ENCODE measurements at regions not wholly inside any gene's neighbourhood (a gene's known extent, or its start where the extent isn't known, plus 50 kb on each side); places are given as distances from the start of the nearest gene placed in this dataset.

GRCh38 chr13:61664801-61665705, 249.4 kb upstream of the PCDH20 start:
- Mint-ChIP-seq H3K27me3 (no peaks in the 10 kb centered on the region), H3K36me3 (ENCODE audit: low read depth) (no peaks in the 10 kb centered on the region), H3K9me3 (peaks cover 14% of the 10 kb centered on the region), H3K27ac (no peak overlapping the region), H3K4me3 (no peak overlapping the region), H3K4me1 (ENCODE audit: low read depth) (no peaks in the 10 kb centered on the region)
- DNase-seq, result no peak
- Histone ChIP-seq H3K36me3 (ENCODE audit: insufficient read depth, low read length) (no peaks in the 10 kb centered on the region), H3K27me3 (ENCODE audit: control insufficient read depth in 1 of 2, insufficient read depth in 2 of 2, low read length in 2 of 2) (no peaks in the 10 kb centered on the region), H3K4me1 (ENCODE audit: insufficient read depth, low read length) (no peaks in the 10 kb centered on the region), H3K9me3 (ENCODE audit: control insufficient read depth in 1 of 2, insufficient read depth in 1 of 2, low read length in 2 of 2) (peaks cover 0 to 7% of the 10 kb centered on the region in 2 experiments), H3K27ac (ENCODE audit: low read depth in 1 of 2, low read length in 2 of 2) (no peak overlapping the region), H3K4me3 (ENCODE audit: low read length) (no peak overlapping the region)
- POLR2A ChIA-PET, result no interaction called here
- ATAC-seq (ENCODE audit: poor library complexity), result no peak
- TF ChIP-seq, protein P1, sequence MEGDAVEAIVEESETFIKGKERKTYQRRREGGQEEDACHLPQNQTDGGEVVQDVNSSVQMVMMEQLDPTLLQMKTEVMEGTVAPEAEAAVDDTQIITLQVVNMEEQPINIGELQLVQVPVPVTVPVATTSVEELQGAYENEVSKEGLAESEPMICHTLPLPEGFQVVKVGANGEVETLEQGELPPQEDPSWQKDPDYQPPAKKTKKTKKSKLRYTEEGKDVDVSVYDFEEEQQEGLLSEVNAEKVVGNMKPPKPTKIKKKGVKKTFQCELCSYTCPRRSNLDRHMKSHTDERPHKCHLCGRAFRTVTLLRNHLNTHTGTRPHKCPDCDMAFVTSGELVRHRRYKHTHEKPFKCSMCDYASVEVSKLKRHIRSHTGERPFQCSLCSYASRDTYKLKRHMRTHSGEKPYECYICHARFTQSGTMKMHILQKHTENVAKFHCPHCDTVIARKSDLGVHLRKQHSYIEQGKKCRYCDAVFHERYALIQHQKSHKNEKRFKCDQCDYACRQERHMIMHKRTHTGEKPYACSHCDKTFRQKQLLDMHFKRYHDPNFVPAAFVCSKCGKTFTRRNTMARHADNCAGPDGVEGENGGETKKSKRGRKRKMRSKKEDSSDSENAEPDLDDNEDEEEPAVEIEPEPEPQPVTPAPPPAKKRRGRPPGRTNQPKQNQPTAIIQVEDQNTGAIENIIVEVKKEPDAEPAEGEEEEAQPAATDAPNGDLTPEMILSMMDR (IDR thresholded peaks at IDR 0.05), result no peak
- CTCF ChIA-PET, result no interaction called here
- intact Hi-C loops (cut with DNase I, micrococcal nuclease), result no loop called here

GRCh38 chr13:61654481-61654880, 238.8 kb upstream of the PCDH20 start:
- no peaks in the 10 kb centered on the region for H3K36me3 Mint-ChIP-seq (ENCODE audit: low read depth)
- POLR2A ChIA-PET, result no interaction called here
- H3K9me3 Mint-ChIP-seq, result peaks cover 21% of the 10 kb centered on the region
- TF ChIP-seq, protein P1 (IDR thresholded peaks at IDR 0.05), result no peak
- DNase-seq (no peak), ATAC-seq (ENCODE audit: poor library complexity) (no peak)
- intact Hi-C loops (cut with DNase I, micrococcal nuclease), result no loop called here
- H3K27ac Mint-ChIP-seq, result no peak overlapping the region
- no peaks in the 10 kb centered on the region for H3K4me1 ChIP-seq (ENCODE audit: insufficient read depth, low read length)
- no peak overlapping the region for H3K4me3 ChIP-seq (ENCODE audit: low read length)
- no peak overlapping the region for H3K27ac ChIP-seq (ENCODE audit: low read depth in 1 of 2, low read length in 2 of 2)
- H3K4me1 Mint-ChIP-seq (ENCODE audit: low read depth), result no peaks in the 10 kb centered on the region
- no peak overlapping the region for H3K4me3 Mint-ChIP-seq
- no peaks in the 10 kb centered on the region for H3K27me3 Mint-ChIP-seq
- peaks cover 3 to 4% of the 10 kb centered on the region in 2 experiments for H3K9me3 ChIP-seq (ENCODE audit: control insufficient read depth in 1 of 2, insufficient read depth in 1 of 2, low read length in 2 of 2)
- H3K36me3 ChIP-seq (ENCODE audit: insufficient read depth, low read length), result no peaks in the 10 kb centered on the region
- CTCF ChIA-PET, result no interaction called here
- H3K27me3 ChIP-seq (ENCODE audit: control insufficient read depth in 1 of 2, insufficient read depth in 2 of 2, low read length in 2 of 2), result no peaks in the 10 kb centered on the region

DNA sequence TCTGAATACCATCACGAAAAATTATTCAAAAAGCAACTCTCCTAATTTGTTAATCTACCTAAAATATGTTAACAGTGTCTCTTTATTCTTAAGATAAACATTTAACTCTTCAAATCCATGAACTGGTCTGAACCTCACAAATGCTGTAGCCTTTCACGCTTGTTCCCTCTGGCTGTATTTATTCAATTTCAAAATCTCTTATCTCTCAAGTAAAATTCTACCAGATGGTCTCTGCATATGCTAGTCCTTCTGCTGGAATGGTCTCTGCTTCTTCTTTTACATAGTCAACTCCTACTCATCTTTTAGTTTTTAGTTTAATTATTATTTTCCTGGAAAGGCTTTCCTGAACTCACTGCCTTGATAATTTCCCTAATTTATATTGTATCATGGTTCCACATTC, 232.9 kb upstream of the PCDH20 start:
- H3K9me3 Mint-ChIP-seq, result peaks cover 12% of the 10 kb centered on the region
- Histone ChIP-seq H3K9me3 (ENCODE audit: control insufficient read depth in 1 of 2, insufficient read depth in 1 of 2, low read length in 2 of 2) (peaks cover 0 to 8% of the 10 kb centered on the region in 2 experiments), H3K27me3 (ENCODE audit: control insufficient read depth in 1 of 2, insufficient read depth in 2 of 2, low read length in 2 of 2) (no peaks in the 10 kb centered on the region), H3K27ac (ENCODE audit: low read depth in 1 of 2, low read length in 2 of 2) (no peak overlapping the region), H3K4me3 (ENCODE audit: low read length) (no peak overlapping the region), H3K4me1 (ENCODE audit: insufficient read depth, low read length) (no peaks in the 10 kb centered on the region), H3K36me3 (ENCODE audit: insufficient read depth, low read length) (no peaks in the 10 kb centered on the region)
- no peak overlapping the region for H3K4me3 Mint-ChIP-seq
- no peaks in the 10 kb centered on the region for H3K36me3 Mint-ChIP-seq (ENCODE audit: low read depth)
- intact Hi-C loops (cut with DNase I, micrococcal nuclease), result no loop called here
- H3K27me3 Mint-ChIP-seq, result no peaks in the 10 kb centered on the region
- CTCF ChIA-PET, result no interaction called here
- H3K27ac Mint-ChIP-seq, result no peak overlapping the region
- no peaks in the 10 kb centered on the region for H3K4me1 Mint-ChIP-seq (ENCODE audit: low read depth)
- TF ChIP-seq, protein P1 (IDR thresholded peaks at IDR 0.05), result no peak
- POLR2A ChIA-PET, result no interaction called here
- no peak for DNase-seq
- ATAC-seq (ENCODE audit: poor library complexity), result no peak
